GM21526 (cell line): ENCODE measurements at regions not wholly inside any gene's neighbourhood (a gene's known extent, or its start where the extent isn't known, plus 50 kb on each side); places are given as distances from the start of the nearest gene placed in this dataset.

Experiments used
- ATAC-seq: cut with Tn5 transposase; IDR thresholded peaks from one replicate; pipeline ENCODE4 v1.9.1; 2021; ENCODE audit warnings: moderate library complexity; ENCODE audit not compliant: unreplicated experiment, low FRiP score

DNA sequence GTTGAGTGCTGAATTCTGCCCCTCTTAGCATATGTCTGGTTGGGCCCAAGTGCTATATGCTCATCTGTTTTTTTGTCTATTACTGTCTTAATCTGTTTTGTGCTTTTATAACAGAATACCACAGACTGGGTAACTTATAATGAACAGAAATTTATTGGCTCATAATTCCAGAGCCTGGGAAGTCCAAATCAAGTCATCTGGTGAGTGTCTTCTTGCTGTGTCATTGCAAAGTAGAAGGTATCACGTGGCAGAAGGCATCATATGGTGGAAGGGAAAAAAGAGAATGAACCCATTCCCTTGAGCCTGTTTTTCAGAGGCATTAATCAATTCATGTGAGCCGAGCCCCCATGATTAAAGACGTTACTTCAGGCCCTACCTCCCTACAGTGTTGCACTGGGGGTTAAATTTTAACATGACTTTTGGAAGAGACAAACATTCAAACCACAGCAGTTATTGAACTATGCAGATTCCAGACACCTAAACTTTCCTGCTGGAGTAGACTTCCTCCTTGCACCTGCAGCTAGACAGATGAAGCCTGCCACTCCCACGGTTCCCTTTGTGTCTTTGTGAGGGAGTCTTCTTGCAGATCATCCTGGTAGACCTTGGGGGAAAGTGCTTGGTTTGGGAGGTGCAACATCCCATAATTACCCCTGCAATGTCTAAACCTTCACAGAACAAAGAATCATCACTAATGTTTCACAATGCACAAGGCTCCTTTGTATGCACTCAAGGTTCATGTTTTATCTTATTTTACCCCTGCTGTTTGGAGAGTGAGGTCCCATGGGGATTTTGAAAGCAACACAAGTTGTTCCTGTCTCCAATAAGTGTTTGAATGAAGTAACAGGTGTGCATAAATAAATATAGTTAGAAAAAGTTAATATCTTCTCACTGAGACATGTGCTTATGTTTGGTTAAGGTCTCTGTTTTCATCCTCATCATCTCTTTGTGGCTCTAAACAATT lies 64.7 kb upstream of the XCR1 start:
- no peak for ATAC-seq

DNA sequence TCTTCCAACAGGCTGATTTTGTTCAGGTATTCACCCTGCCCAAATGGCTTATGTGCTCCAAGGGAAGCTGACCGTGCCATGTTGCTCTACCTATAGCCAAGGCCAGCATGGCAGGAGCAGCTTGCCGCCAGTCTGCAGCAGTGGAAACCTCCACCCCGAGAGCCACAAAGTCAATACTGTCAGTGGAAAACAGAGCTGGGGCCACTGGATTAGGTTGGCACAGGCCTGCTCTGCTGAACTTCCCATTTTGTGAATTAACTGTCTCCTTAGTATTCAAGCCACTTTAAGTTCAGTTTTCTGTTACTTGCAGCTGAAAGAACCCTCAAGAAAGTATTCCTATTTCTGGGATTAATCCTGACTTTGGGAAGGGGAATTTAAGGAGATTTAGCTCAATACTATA lies 63.8 kb upstream of the XCR1 start:
- ATAC-seq, result no peak

DNA sequence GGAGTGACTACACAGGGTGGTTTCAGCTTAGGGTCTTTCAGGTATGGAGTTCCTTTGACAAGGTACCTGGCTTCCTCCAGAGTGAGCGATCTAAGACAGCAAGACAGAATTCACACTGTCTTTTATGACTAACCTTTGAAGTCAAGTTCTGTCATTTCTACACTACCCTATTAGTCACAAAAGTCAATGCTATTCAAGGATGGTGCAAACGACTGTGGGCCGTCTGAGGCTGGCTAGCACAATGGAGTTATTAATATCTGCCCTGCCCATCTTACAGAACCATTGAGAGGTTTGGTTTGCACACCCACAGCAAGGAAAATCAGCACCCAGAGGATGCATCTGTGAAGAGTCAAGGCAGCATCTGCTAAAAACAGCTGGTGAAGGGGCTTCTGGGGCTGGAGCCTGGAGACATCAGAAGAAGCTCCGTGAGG lies 62.9 kb upstream of the XCR1 start:
- no peak for ATAC-seq

DNA sequence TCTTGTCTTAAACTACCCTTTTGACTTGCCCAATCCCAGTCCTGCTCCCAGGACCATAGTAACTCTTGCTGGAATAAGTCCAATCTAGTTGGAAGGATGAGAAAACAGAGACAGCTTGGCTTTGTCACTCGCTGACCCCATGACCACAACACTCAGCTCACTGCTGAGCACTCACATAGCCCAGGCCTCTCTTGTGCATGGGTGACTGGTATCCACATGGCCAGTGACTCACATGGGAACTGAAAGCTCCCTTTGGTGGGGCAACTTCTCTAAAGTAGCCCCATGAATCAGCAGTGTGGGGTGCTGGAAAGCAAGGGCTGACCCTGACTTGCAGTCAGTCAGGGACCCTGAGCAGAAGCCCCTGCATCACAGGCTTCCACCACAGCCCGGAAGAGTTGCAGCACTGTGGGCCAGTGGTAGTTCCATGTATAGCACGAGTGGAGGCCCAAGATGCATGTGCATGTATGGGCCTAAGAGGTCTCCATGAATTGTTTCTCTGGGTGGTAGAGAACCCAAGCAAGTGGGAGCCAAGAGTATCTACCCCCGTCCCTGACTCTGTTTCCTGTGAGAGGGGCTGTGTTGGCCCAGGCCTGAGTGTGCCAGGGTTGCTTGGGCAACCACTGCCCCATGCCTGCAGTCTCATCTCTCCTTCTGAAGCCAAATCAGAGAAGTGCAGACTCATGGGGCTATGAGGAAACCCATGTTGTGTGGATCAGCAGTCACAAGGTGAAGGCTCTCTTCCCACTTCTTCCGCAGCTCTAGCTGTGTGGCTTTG lies 62.1 kb upstream of the XCR1 start:
- ATAC-seq, result no peak

DNA sequence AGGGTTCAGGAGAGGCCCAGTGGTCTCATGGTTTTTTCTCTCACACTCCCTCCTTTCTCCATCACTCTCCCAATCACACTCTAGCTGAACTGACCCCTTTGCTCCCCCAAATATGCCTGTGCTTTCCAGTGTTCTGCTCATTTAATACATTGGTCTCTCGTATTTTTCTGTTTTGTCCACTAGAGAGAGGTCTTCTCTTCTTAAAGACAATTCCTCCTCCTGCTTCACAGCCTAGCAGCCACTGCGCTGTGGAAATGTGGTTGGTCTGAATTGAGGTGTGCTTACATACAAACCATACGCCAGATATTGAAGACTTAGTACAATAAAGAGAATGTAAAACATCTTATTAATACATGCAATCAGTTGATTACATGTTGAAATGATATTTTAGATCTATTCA lies 60.6 kb upstream of the XCR1 start:
- no peak for ATAC-seq

DNA sequence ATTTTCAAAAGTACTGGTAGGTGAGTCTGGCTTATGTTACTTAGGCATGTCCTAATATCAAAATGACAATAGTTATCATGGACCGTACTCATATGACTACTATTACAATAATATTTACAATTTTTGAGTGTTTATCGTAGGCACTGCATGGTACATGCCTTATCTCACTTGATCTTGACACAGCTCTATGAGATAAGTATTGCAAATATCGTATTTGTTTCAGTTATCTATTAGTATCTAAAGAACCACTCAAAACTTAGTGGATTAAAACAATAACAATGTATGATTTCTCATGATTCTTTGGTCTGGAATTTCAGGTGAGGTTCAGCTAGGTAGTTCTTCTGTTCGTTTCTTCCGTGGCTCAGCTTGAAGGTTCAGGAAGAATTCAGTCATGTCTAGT lies 59.7 kb upstream of the XCR1 start:
- no peak for ATAC-seq

DNA sequence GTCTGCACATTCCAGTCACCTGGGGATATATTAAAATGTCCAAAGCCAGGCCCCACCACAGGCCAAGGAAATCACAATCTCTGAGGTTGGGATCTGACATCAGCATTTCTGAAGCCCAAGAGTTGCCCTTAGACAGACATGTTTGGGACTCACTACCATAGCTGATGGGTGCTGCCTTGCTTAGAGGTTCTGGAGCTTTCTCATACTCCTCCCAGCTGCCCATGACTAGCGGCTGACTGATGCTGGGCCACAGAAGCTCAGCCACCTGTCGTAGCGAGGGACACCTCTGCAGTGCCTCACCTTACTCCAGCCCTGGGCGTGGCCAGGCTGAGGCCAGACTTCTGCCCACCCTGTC lies 58.8 kb upstream of the XCR1 start:
- no peak for ATAC-seq

DNA sequence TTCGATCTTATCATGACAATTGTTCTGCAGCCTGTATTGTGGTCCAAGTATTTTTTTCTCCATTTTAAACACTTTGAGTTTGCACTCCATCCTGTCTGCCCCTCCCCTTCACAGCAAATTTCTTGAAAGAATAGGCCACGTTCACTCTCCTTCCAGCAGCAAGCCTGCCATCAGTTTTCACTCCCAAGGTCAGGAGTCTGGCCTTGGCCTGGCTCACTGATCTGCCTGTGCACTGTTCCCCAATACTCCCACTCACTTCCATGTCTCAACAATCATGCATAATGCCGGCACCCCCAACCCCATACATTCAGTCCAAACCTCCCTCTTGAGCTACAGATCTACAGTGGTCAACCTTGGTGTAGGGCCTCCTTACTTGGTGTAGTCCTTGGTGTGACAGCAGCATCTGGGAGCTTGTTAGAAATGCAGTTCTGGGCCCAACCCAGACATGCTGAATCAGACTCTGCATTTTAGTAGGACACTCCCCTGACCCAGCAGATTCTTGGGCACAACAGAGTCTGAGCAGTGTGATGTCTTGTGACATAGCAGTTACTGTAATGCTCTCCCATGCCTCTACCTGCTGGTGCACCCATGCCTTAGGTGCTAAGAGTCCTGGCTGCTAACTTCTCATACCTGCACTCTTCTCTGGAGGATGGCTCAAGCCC lies 58.3 kb upstream of the XCR1 start:
- no peak for ATAC-seq

DNA sequence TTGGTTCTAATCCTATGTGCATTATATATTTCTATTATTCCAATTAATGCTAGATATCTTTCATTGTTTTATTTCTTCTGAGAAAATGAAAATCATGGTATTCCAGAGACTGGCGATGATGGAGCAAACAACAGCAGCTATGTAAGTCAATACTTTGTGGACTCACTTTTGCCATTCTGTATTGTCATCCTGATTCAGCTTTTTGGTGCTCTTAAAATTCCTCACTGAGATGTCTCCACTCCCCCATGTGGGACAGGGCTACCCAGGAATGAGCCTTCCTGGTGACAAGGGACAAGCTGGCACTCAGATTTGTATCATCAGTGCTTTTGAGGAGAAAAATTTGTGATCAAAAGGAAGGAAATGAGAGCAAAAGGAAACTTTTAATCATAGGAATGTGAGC lies 56.7 kb upstream of the XCR1 start:
- ATAC-seq, result no peak

DNA sequence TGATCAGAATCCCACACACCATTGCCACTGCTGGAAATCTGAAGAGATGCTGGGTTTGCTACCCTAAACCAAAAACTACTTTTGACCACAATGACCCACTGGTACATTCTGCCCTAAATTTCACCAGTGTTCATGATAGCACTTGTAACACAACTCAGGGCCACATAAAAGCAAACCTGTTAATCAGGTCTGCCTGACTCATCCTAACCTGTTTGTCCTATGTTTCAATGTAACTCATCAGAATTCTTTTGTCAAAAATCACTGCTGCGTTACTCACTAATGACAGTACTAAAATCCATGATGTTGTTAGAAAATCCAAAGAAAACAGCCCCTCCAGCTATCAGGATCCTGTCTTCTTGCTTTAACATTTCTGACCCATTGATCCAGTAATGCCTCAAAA lies 55.6 kb upstream of the XCR1 start:
- no peak for ATAC-seq

DNA sequence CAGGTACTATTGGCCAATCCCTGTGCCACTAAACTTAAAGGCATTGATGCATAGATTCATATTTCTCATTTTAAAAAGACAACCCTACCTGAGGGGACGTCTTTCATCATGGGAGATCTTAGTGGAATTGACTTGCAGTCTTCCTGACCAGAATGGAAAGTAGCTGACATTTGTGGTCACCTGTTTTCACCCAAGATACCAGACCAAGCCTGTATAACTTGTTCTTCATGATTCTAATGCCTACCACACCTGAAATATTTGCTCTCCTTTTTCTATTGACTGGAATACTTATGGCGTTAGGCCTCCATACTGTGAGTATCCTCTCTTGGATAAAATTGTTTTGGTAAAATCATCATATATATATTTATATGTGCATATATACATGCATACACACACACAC lies 54.7 kb upstream of the XCR1 start:
- no peak for ATAC-seq

DNA sequence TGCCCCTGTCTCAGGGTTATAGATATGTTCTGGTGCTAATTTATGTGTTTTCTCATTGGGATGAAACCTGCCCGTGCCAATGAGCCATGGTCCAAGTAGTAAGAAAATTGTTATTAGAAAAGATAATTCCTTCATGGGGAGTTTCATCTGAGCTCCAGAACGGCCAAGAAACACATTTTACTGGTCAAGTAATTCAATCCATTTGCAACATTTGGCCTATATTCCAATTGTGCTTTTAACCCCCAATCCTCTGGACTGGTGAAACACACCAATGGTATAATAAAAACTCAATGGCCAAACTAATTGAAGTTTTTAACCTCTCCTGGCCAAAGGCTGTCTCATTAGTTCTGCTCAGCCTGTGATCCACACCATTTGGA lies 53.7 kb upstream of the XCR1 start:
- ATAC-seq, result no peak

DNA sequence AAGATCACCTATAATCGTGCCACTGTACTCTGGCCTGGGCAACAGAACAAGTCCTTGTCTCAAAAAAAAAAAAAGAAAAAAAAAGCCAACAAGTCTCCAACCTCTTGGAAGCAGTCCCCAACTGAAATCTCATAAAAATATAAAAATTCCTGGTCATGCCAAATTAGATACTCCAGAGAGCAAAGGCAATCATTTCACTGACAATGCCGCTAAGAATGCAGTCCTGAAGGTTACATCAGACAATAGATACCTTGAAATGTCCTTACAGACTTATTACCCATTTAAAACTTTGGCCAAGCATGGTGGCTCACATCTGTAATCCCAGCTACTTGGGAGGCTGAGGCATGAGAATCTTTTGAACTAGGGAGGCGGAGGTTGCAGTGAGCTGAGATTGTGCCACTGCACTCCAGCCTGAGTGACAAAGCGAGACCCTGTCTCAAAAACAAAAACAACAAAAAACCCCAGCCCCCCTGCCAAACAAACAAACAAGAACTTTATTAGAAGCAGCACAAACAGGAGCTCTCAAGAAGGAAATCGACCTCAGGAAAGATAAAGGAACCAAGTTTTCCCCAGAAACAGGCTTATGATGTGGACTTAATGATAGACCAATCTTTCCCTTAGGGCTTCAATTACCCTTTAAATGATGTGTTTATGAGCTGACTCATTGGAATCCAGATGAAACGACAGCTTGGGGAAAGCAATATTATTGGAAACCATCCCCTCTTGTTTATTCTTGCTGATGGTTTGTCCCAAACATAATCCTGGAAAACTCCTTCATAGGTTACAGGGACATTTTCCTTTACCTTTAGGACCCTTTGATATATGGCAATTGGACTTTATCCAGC lies 53.1 kb upstream of the XCR1 start:
- no peak for ATAC-seq

DNA sequence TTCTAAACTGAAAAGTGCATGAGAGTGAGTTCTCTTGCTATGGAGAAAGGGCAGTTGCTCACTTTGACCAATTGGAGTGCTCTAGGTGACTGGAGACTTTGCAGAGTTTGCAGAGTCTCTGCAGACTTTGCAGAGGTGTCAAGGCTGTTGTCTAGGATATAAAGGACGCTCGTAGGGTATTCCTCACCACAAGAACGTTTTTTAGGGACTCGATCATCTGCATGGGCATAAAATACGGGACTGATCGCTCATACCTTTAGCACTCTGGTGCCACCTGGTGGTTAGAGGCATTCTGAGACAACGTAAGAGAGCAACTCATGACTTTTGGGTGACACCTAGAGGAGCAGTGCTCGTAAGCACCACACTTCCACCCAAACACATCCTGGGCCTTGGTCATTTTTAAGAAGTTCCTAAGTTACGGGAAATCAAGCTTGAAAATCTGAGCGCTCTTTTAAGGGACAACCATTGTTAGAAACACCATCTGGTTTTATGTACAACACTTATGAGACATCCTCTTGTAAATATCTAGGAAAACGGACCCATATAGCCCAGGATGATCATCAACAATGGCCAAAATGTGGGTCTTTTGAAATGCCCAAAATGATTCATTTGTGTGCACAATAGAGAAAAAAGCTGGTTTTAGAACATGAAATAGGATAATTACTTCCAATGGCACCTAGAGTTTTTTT lies 51.6 kb upstream of the XCR1 start:
- ATAC-seq, result peak; percentile 80
